HepG2 (cell line): ENCODE measurements at regions not wholly inside any gene's neighbourhood (a gene's known extent, or its start where the extent isn't known, plus 50 kb on each side); places are given as distances from the start of the nearest gene placed in this dataset.
A peak's percentile ranks its signal among the peaks of the same experiment; 100 is the strongest.

Source experiments
- ATAC-seq: fragments of 200-7000 bp; cut with Tn5 transposase; 3 replicates; pipeline ENCODE4 v1.9.1; 2020; ENCODE audit warnings: mild to moderate bottlenecking, moderate library complexity
- BruUV-seq: library from RNA; stranded (reverse); fragments of 400-500 nt; replicated peaks from 2 replicates; lab custom pipeline; 2021; lab: Mats Ljungman, UMichigan
- CTCF ChIA-PET: fragments of 300-600 bp; formaldehyde crosslinking; extraction: SDS; loops from one replicate; lab custom pipeline; 2021; ENCODE audit warnings: low total read pairs, inconsistent platforms, low intra/inter-chr PET ratio; lab: Yijun Ruan, JAX
- POLR2A ChIA-PET: fragments of 350-600 bp; sonication (Branson Sonifier 250); formaldehyde crosslinking; loops from one replicate; lab custom pipeline; 2020; ENCODE audit warnings: antibody characterized with exemption, inconsistent platforms; lab: Yijun Ruan, JAX
- DNase-seq: peaks from one replicate; pipeline ENCODE4 v3.0.0-alpha.2; 2015; ENCODE audit warnings: low spot score
- FAIRE-seq: peaks from 3 replicates; lab custom pipeline; 2011; peaks lifted over from hg19 to GRCh38; lab: Jason Lieb, UNC
- H2AFZ ChIP-seq: one replicate; pipeline ENCODE4 v1.6.1; 2011; ENCODE audit warnings: low read length, inconsistent platforms
- H3K27ac ChIP-seq: fragments of 300-600 bp; 3 replicates; pipeline ENCODE4 v1.8.0; 2011; ENCODE audit warnings: mixed run types, mild to moderate bottlenecking, mixed read lengths, low read length, inconsistent platforms; ENCODE audit not compliant: insufficient read depth; ENCODE audit errors: extremely low read length
- H3K27me3 ChIP-seq, 2 experiments: fragments of 200-600 bp in 1 of 2; 2 replicates in 1 of 2; 3 replicates in 1 of 2; pipeline versions ENCODE4 v1.6.0 to v1.8.0; 2011; ENCODE audit warnings: low read length in 2 of 2, mild to moderate bottlenecking in 2 of 2, moderate library complexity in 2 of 2, inconsistent platforms in 1 of 2; ENCODE audit not compliant: insufficient read depth in 2 of 2, control insufficient read depth in 1 of 2
- H3K36me3 ChIP-seq, 2 experiments: fragments of 200-600 bp in 1 of 2; replicated peaks in 1 of 2; 2 replicates in 1 of 2; 3 replicates in 1 of 2; pipeline versions ENCODE4 v1.5.1 to v1.8.0; 2011; ENCODE audit warnings: low read length in 2 of 2, inconsistent platforms in 1 of 2; ENCODE audit not compliant: insufficient read depth in 2 of 2, control insufficient read depth in 1 of 2
- H3K4me1 ChIP-seq: 2 replicates; pipeline ENCODE4 v1.5.1; 2012; ENCODE audit warnings: low read length, inconsistent platforms; ENCODE audit not compliant: insufficient read depth
- H3K4me2 ChIP-seq: 2 replicates; pipeline ENCODE4 v1.6.0; 2011; ENCODE audit warnings: low read depth, low read length, inconsistent platforms
- H3K4me3 ChIP-seq, 3 experiments: fragments of 200-600 bp in 1 of 3; sonication (generic), shearing (Covaris generic) in 1 of 3; replicated peaks in 1 of 3; 2 replicates each; pipeline ENCODE4 v1.5.1; 2011 to 2016; ENCODE audit warnings: low read length in 3 of 3, inconsistent platforms in 2 of 3, low read depth in 2 of 3, mild to moderate bottlenecking in 2 of 3, control low read depth in 1 of 3, mixed read lengths in 1 of 3; ENCODE audit not compliant: insufficient read depth in 1 of 3
- H3K79me2 ChIP-seq: one replicate; pipeline ENCODE4 v1.6.1; 2011; ENCODE audit warnings: low read length, inconsistent platforms; ENCODE audit not compliant: insufficient read depth
- H3K9ac ChIP-seq: 2 replicates; pipeline ENCODE4 v1.6.0; 2011; ENCODE audit warnings: mild to moderate bottlenecking, low read depth, low read length, inconsistent platforms; ENCODE audit not compliant: insufficient read depth
- H3K9me3 ChIP-seq: 2 replicates; pipeline ENCODE4 v1.5.1; 2012; ENCODE audit warnings: mild to moderate bottlenecking, low read length
- H4K20me1 ChIP-seq: 2 replicates; pipeline ENCODE4 v1.6.0; 2011; ENCODE audit warnings: inconsistent platforms, mild to moderate bottlenecking, low read length, moderate library complexity; ENCODE audit not compliant: insufficient read depth
- NR1H2 ChIP-seq: sonication (generic); formaldehyde crosslinking; IDR thresholded peaks from 2 replicates; pipeline ENCODE4 v1.8.1; 2022; ENCODE audit warnings: low read depth, missing genetic modification reagents, borderline replicate concordance
- ZNF296 ChIP-seq: sonication (generic); formaldehyde crosslinking; conservative IDR thresholded peaks from 2 replicates; pipeline ENCODE4 v1.5.0; 2020; ENCODE audit warnings: mild to moderate bottlenecking, missing genetic modification reagents
- WGBS: methylation state at CpG from one replicate; pipeline ENCODE4 v1.1.6; 2017; ENCODE audit warnings: low lambda C conversion rate; 5-methylcytosine and 5-hydroxymethylcytosine counted together
- in situ Hi-C: cut with HindIII; loops from 2 replicates; pipeline ENCODE4 v1.10.0; 2017; ENCODE audit warnings: low pct_unique_long_range_greater_than_20kb; ENCODE audit not compliant: extremely low pct_ligation_motif_present
- intact Hi-C: fragments of 100-400 bp; cut with micrococcal nuclease; formaldehyde crosslinking; loops from one replicate; pipeline ENCODE4 v1.10.0; 2022; ENCODE audit not compliant: unreplicated experiment
- TF ChIP-seq, protein P1 (sequence below): sonication (generic); formaldehyde crosslinking; IDR thresholded peaks from 2 replicates; pipeline ENCODE4 v1.4.0; 2020; ENCODE audit warnings: missing genetic modification reagents, borderline replicate concordance
- TF ChIP-seq, protein P2 (sequence below): sonication (generic); formaldehyde crosslinking; IDR thresholded peaks from 2 replicates; pipeline ENCODE4 v1.5.0; 2020; ENCODE audit warnings: missing genetic modification reagents

DNA sequence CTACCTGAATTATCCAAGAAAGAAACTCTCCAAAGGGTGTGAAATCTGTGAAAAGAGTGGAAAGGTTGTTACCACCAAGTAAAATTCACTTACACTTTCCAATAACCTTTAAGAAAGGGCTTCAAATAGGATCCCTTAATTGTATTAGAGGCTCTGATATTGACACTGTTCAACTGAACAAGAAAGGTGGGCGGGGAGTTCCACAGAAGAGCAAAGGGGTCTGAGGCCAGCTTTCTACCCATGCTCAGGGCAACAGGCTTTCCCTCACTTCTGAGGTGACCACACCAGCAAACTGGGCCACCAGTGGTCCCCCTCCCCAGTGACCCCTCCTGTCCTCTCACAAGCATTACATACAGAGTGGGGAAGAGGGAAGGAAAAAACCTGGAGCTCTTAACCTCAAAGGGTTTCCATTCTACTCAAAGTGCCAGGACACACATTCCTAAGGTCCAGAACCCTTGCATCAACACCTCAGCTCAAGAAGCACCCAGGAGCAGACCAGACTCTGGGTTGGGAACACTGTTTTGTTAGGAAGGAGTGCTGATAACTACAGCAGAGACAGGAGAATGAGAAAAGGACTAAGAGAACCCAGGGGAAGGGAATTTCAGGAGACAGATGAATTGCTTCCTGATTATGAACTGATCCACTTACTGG, 71.6 kb upstream of the AKIP1 start:
- CTCF ChIA-PET: no interaction called here
- in situ Hi-C loops: no loop called here
- intact Hi-C loops: loop anchor here (2.0 kb wide), 1 partner anchor 31 kb away; no protein-coding TSS in a partner anchor
- BruUV-seq: no TSS peak
- no peaks in the 10 kb centered on the region for H4K20me1 ChIP-seq
- ATAC-seq (no peak; the same call in 1 of the 3 replicates), DNase-seq (no peak), FAIRE-seq (no peak)
- H3K27me3 ChIP-seq: peaks cover 0 to 22% of the 10 kb centered on the region in 2 experiments; a peak in 3 of 5 replicates
- H3K4me1 ChIP-seq: peaks cover 34% of the 10 kb centered on the region
- 0% methylated on average over 1 of the region's 1 CpG for WGBS
- H3K4me2 ChIP-seq: peak overlapping the region; percentile 66
- no peaks in the 10 kb centered on the region for H3K36me3 ChIP-seq
- no peak overlapping the region for H3K27ac ChIP-seq
- POLR2A ChIA-PET: no interaction called here
- no peaks in the 10 kb centered on the region for H3K9me3 ChIP-seq
- no peak overlapping the region for H3K4me3 ChIP-seq
- H3K9ac ChIP-seq: no peak overlapping the region
- H3K79me2 ChIP-seq: no peaks in the 10 kb centered on the region
- no peak overlapping the region for H2AFZ ChIP-seq
- TF ChIP-seq ZNF296 (CRISPR knock-in tag): no peak
- TF ChIP-seq NR1H2 (CRISPR knock-in tag): no peak
- TF ChIP-seq, protein P1, sequence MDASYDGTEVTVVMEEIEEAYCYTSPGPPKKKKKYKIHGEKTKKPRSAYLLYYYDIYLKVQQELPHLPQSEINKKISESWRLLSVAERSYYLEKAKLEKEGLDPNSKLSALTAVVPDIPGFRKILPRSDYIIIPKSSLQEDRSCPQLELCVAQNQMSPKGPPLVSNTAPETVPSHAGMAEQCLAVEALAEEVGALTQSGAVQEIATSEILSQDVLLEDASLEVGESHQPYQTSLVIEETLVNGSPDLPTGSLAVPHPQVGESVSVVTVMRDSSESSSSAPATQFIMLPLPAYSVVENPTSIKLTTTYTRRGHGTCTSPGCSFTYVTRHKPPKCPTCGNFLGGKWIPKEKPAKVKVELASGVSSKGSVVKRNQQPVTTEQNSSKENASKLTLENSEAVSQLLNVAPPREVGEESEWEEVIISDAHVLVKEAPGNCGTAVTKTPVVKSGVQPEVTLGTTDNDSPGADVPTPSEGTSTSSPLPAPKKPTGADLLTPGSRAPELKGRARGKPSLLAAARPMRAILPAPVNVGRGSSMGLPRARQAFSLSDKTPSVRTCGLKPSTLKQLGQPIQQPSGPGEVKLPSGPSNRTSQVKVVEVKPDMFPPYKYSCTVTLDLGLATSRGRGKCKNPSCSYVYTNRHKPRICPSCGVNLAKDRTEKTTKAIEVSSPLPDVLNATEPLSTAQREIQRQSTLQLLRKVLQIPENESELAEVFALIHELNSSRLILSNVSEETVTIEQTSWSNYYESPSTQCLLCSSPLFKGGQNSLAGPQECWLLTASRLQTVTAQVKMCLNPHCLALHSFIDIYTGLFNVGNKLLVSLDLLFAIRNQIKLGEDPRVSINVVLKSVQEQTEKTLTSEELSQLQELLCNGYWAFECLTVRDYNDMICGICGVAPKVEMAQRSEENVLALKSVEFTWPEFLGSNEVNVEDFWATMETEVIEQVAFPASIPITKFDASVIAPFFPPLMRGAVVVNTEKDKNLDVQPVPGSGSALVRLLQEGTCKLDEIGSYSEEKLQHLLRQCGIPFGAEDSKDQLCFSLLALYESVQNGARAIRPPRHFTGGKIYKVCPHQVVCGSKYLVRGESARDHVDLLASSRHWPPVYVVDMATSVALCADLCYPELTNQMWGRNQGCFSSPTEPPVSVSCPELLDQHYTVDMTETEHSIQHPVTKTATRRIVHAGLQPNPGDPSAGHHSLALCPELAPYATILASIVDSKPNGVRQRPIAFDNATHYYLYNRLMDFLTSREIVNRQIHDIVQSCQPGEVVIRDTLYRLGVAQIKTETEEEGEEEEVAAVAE (CRISPR knock-in tag): no peak
- TF ChIP-seq, protein P2, sequence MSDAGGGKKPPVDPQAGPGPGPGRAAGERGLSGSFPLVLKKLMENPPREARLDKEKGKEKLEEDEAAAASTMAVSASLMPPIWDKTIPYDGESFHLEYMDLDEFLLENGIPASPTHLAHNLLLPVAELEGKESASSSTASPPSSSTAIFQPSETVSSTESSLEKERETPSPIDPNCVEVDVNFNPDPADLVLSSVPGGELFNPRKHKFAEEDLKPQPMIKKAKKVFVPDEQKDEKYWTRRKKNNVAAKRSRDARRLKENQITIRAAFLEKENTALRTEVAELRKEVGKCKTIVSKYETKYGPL: no peak
